ENCODE measurements at regions not wholly inside any gene's neighbourhood (a gene's known extent, or its start where the extent isn't known, plus 50 kb on each side); places are given as distances from the start of the nearest gene placed in this dataset.
A peak's percentile ranks its signal among the peaks of the same experiment; 100 is the strongest.

DNA sequence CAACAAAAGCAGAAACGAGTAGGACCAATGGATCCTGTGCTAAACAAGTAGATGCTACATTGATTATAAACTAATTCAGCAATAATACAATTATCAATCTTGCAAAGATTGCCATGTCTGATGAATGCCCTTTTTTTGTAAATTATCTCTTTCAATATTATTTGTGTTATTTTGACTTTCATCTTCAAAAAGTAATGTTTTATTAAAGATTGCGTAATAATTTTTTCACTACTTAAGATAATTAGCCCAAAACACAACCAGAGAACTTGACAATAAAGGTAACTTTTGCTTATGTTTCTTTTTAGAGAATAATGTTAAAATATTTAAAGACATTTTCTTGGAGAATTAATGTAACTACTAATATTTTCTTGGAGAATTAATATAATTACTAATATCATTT lies 553.8 kb upstream of the VSTM2A start:
- no peak for DNase-seq

DNA sequence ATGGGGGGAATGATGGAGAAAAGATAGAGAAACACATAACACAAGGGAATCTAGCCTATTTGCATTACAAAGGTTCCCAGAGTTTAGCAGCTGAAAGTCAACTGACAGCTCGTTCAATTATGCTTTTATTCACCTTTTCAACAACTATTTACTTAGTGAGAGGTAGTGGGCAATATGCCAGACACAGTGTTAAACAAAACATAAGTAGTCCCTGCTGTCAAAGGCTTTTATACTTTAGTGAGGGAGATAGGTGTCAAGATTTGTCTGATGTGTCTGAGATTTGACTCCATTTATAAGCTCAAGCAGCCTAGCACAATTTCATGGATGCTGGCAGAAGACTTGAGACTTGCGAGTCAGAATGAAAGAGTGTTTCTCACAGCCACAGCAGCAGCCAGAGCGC lies 549.0 kb upstream of the VSTM2A start:
- peak; percentile 89 for DNase-seq

DNA sequence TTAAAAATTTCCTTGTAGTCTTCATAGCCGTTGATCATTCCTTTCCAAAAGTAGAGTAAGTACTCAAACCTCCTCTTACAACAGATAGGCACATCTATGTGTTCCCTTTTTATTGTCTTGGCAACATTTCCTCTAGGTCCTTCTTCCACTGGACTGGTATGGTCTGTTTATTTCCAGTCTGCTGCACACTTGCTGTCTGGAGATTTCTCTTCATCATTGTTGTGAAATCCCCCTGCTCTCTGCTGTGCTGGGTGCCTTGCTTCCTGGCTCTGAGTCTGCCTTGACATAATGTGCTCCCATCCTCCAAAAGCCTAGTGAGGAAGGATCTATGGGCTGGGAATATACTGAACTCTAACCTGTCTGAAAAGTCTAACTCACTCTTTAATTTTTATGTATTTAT lies 545.3 kb upstream of the VSTM2A start:
- no peak for DNase-seq

DNA sequence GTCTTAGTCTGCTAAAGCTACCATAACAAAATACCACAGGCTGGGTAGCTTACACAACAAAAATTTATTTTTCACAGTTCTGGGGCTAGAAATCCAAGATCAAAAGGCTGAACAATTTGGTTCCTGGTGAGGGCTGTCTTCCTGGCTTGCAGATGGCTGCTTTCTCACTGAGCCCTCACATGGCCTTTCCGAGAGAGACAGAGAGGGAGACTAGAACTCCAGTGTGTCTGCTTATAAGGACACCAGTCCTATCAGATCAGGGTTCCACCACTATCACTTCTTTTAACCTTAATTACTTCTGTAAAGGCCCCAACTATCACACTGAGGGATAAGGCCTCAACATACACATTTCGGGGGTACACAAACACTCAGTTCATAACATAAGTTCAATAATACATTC lies 527.4 kb upstream of the VSTM2A start:
- no peak for DNase-seq

DNA sequence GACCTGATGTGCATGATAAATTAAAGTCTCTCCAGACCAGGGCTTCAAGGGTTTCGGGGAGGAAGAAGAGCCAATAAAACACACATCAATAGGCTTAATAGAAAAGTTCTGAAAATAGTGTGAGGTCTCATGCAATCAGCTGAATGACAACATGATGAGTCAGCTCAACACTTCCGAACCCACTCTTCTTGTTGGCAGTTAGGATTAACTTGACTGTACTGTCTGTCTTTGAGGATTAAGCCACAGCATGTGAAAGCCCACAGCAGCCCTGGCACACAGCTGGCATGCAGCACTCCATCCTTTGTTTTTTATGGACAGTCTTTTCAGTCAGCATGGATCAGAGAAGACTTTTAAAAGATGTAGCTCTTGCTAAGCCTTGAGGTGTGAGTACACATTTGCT lies 526.9 kb upstream of the VSTM2A start:
- DNase-seq, result no peak

DNA sequence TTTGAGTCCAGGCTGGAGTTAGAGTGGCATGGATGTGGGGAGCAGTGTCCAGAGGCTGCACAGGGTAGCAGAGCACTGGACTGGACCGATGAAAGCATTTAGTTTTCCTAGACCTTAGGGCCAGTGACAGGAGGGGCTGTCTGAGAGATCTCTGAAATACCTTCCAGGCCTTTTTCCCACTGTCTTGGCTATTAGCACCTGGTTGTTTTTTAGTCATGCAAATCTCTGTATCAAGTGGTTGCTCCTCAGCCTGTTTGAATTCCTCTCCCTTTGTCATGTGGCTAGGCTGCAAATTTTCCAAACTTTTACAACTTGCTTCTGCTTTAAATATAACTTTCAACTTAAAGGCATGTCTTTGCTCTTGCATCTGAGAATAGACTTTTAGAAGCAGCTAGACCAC lies 504.3 kb upstream of the VSTM2A start:
- no peak for DNase-seq

DNA sequence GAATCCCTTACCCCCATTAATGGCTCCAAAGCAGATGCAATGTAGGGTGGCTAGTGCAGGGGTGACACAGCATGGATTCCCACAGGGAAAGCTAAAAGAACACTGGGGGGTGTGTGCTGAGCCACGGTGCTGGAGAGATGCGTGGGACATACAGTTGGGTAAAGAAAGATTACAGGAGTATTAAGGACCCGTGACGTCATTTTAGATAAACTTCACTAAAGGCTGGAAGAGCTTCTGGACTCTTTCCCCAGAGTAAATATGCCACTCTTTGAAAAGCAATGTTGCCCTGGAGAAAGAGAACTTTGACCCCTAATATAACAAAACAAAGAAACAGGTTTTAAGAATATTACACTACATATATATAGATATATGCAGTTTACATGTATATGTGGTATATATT lies 481.5 kb upstream of the VSTM2A start:
- DNase-seq, result no peak

DNA sequence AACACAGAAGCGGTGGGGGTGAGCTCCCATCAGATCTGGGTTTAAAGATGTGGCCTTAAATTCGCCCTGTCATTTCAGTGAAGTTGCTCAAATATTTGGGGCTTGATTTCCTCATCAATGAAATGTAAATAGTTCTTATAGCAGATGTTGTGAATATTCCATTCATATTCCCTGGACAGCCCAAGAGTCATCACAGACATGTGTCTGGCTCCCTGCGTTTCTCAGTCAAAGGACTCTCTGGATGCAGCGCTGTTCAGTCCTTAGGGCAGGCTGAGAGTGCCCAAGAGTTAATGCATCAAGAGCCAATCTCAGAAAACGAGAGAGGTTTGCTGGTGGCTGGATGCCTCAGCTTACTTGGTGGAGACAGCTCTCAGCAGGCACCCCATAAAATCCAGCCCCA lies 475.5 kb upstream of the VSTM2A start:
- DNase-seq, result no peak

DNA sequence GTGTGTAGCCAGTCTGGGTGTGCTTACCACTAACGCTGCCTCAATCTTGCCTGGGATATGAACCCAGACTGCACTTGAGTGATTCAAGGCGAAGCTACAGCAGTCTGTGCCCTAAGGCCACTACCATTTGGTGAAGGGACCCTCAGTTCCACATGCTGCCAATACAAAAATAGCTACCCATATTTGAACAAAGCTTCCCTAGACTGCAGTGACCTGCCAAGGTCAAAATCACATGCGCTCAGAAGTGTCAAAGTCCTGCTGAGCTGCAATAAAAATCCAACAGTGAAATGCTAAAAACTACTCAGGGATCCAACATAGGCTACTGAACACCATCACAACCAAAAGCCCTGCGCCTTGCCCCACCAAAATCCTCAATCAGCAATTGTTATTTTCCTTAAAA lies 472.3 kb upstream of the VSTM2A start:
- no peak for DNase-seq

DNA sequence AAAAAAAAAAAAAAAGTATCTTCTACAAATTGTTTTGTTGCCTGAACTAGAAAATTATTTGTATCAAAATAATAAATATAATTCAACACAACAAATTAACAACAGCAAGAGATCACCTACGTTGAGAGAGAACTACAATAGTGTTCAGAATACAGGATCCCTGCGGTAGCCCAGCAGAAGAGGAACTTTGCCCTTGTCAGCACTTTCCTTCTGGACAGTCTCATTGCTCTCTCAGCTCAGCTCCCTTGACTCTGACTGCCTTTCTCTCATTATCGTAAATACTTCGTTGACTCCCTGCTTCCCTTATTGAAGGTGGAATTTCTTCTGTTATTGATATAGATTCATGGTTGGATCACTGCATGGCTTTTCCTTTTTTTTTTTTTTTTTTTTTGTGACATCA lies 469.5 kb upstream of the VSTM2A start:
- no peak for DNase-seq

DNA sequence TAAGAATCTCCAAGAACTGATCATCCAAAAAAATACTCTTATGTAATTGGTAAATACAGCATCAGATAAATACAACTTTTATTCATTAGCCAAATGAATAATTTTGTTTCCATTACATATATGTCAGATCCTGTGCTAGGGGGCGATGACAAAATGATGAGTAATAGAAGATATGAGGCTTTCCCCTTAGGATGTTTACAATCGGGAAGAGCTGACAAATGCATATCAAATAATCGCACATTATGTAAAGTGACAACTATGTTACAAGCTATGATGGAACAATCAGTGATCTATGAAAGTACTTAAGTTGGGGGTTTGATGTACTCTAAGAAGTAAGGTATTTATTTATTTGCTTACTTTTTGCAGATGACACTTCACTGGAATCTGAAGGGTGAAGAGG lies 465.6 kb upstream of the VSTM2A start:
- DNase-seq, result no peak

DNA sequence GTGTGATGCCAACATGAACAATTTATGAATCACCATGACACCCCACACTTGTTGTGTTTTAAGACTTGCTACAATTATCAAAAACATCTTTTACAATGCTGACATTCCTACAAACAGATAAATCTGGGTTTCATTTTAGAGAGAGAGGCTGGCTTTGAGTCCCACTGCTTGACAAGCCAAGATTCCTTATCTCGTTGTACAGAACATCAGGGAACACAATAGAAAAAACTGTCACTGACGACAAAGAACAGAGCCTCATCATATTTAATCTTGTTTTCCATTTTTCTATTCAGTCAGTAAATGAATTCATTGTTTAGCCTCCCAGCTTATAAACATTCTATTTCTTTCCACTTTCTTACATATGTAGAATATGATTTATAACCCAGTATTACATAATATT lies 461.6 kb upstream of the VSTM2A start:
- no peak for DNase-seq

DNA sequence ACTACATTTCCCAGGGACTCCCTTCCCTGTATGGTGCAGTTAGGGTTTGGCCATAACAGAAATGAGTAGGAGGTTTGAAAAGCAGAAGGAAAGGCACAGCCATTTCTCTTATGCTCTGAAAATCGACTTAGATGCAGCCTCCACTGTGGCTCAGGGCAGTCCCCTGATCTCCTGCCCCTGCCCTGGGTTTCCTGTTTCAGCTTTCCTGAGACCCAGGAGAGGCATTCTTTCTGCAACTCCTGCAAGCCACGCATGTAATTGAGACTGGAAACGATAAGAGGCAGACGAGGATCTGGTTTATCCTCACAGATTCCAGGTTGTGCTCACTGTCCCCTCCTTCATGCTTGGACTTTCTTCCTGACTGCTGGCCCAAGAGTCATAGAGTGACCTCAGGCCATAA lies 461.2 kb upstream of the VSTM2A start:
- no peak for DNase-seq

DNA sequence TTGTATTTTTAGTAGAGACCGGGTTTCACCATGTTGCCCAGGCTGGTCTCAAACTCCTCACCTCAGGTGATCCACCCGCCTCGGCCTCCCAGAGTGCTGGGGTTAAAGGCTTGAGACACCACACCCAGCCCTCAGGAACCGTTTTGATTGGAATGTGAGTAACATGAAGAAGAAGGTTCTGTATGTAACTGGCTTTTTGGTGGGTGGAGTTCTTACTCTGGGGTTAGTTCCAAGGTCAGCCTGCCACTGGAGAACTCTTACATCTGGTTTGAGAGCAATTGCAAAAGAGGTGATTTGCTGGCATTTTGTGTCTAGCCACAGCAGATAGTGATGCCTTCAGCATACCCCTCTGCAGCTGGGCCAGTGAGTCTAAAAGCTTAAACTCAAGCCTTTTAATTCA lies 457.8 kb upstream of the VSTM2A start:
- no peak for DNase-seq

DNA sequence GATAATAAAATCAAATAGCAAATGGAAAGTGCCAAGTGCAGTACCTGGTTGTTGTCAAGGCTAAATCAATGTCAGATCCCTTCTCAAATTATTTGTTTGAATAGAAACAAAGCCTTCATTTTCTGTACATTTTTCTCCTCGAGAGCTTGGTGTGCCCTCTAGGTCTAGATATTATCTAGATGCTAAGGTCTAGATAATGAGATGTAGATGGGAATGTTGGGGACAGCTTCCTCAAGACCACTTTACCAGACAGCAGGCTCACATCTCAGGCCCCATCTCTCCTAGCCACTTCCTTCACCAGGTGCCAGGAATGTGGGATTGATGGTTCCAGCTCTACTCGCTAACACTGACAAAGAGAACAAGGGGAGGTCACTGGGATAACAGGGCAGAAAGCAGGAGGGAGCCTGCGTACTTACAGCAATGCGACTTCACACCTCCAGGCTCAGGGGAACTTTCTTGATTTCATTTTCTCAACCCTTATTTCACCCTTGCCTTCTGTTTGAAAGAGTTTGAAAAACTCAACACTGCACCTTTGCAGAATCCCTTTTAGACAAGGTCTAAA lies 451.4 kb upstream of the VSTM2A start:
- DNase-seq, result no peak

DNA sequence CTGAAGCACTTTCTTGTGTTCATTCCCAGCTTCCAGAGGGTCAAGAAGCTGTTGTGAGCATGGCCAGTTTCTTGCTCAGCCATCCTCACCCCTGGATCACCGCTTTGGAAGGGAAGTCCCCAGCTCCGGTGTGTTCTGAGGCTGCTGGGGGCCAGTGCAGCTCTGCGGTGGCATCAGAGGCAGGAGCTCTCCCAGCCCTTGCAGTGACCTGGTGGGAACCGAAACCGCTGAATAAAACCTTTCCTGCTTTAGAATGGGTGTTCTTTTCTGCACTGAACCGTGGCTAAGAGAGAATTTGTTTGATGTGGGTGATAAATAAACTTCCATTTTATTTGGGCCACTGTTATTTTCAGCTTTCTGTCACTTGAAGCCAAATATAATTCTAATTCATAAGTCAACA lies 450.9 kb upstream of the VSTM2A start:
- DNase-seq, result no peak

DNA sequence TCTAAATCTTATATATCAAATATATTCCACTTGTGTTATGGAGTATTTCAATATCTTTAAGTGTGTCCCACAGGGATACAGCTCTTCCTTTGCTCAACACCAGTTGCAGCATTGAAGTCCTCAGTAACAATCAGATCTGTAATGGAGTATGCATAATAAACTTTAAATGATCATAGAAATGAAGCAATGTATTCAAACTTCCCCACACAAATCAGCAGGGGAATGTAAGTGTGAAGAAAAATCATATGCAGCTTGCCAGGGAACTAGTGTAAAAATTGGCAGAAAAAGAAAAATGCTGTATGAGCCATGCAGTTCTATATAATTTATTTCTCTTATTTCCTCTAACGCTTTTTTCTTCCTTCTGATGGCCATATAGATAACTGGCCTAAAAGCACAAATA lies 444.3 kb upstream of the VSTM2A start:
- no peak for DNase-seq

DNA sequence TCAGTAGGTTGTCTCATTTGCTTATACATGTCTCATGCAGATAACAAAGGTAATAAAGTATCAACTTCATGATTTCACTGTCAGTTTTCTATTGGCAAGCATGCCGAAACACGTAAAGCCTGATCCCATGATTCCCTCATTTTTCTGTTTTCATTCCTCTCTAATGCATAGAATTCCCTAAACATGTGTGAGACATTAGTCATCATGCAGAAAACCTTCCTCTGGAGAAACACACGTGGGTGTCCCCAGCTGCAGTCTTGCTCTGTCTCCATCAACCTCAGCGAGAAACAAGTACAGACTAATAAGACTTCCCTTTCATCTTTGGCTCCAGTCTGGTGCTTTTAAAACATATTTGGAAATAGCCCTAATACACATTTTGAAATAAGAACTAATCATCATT lies 432.7 kb upstream of the VSTM2A start:
- no peak for DNase-seq

DNA sequence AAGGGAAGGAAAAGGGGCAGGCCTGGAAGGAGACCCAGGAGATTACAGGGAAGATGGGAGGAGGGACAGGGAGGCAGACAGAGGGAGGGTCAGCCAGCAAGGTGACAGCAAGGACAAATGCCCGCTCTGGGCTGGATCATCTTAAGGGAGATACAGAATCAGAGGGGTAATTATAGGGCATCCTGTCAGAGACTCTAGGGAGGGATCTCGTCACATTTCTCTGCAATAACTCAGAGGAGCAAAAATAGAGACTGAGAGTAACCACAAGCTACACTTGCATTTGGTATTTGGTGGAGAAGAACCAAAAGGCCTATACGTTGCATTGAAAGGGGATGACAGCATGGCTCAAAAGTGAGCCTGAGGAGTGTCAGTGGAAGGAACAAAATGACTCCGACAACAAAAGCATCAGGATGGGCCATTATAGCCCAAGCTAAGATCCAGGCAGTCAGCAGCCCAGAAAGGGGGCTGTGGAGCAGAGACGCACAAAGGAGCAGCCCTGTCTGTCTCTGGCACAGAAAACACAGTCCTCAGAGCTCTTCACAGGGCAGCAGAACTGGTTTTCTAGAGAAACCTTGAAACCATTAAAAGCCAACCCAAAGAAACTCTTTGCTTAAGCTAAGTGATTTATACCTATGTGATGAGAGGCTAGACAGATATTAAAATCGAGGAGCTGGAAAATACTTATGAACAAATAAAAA lies 430.2 kb upstream of the VSTM2A start:
- DNase-seq, result no peak

DNA sequence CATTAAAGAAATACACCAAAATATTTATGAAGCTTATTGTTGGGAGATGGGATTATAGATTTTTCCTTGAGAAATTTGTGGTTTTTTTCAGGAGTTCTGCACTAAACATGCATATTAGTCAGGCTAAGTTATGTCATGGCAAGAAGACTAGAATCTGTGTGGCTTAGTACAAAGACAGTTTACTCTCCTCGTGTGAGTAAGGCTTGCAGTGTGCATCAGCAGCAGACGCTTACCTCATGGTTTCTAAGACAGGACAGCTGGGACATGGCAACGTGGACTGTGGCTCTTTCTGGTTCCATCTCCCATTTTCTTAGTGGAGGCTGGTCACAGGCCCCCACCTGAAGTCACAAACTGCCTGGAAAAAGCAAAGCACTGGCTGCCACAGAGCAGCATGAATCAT lies 429.6 kb upstream of the VSTM2A start:
- no peak for DNase-seq

DNA sequence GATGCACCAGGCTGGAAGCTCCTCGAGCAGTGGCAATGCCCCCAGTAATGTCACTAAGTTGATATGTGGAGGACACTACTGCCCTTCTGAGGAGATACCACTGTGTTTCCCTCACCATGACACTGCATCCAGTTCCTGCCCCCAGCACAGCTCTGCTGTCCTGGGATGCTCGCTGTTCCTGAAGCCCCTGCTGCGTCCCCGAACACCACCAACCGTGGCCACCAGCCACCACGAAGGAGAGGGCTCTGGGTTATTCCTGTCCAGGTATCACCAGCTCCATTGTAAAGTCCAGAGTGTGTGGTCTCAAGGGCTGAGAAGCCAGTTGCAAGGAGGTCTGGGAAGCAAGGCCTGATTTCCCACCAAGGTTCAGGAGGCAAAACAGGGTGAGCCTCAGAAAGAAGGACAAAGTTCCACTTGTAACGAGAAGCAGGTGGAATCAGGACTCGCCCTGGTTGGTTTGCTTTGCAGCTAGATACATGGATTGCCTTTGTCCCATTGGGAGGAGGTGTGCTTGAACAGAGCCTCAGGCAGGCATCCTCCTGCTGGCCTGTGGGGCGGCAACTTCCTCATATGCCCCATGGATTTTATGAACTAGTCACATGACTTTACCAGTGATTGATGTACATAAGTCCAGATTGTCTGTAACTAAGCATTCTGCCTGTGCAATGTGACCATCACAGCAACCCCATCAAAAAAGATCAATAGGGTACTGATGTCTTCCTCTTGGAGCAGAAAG lies 427.0 kb upstream of the VSTM2A start:
- DNase-seq, result no peak

DNA sequence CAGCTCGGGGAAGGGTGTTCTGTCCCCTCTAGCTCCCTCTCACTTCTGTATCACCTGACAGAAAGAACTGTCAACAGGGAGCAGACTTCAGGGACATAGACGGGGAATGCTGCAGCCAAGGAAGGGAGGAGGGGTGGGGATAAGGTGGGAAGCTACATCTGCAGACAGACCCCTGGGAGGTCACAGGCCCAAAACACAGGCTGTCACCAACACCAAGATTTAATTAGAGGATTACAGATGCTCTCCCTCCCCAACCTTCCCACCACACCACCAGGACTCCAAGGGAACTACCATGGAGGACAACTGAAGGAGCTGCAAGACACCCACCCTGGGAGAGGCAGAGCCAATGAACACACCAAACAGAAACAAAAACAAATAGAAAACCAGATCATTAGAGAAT lies 425.2 kb upstream of the VSTM2A start:
- DNase-seq, result no peak

DNA sequence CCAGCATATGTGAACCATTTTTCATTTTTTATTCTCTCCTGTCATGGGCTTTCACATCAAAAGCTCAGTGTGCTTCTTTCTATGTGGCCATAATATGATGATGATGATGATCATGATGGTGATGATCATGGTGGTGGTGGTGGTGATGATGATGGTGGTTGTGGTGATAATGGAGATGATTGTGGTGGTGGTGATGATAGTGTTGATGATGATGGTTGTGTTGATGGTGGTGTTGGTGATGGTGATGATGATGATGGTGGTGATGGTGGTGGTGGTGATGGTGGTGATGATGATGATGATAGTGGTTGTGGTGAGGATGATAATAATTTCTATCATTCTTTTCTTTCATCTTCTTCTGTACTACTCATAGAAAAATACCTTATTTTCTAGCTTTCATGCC lies 413.1 kb upstream of the VSTM2A start:
- DNase-seq, result no peak

DNA sequence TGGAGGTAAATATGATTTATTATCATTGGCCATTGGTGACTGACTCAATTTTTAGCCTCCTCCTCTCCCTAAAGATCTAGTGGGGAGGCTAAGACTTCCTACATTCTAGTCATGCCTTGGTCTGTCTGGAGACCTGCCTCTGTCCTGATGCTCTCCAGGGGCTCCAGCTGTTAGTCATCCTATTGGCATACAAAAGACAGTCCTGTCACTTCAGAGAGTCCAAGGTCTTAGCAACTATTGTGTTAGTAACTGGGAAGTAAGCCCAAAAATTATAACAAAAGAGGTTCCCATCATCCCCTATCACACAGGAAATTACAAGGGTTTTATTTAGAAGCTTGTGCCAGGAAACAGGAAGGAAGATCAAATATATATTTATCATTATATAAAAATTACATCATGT lies 400.6 kb upstream of the VSTM2A start:
- DNase-seq, result no peak

DNA sequence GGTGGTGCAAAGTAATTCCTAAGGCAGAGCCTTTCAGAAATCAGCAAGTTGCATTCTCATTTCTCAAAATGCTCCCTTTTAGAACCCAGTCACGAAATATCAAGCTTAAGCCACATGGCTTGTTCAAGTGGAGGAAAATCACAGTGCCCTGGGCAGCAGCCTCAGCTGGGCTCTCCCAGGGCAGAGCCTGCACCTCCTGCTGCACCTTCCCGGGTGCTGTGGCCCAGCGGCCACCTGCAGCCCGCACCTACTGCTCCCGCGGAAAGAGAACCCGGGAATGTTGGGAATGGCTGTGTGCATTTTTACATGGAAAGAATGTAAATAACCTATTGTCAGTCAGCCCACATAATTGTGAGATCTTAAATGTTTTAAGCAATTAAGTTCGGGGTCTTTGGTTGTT lies 396.5 kb upstream of the VSTM2A start:
- no peak for DNase-seq
